Adrenal gland (tissue), 9 donors: ENCODE measurements at regions not wholly inside any gene's neighbourhood (a gene's known extent, or its start where the extent isn't known, plus 50 kb on each side); places are given as distances from the start of the nearest gene placed in this dataset.

Experiments used
- DNase-seq, 7 donors: peaks; one replicate each; pipeline ENCODE4 v3.0.0-alpha.2; 2019 to 2020
- H3K27ac ChIP-seq, 5 donors: fragments of 200-600 bp; sonication (generic) in 4 of 5; 1 replicate in 3 of 5; 2 replicates in 2 of 5; pipeline versions ENCODE4 v1.5.1 to v1.8.0; 2016 to 2020; ENCODE audit warnings: mild to moderate bottlenecking in 1 of 5
- H3K27me3 ChIP-seq: fragments of 200-600 bp; 2 replicates; pipeline ENCODE4 v1.8.0; 2021
- H3K36me3 ChIP-seq, 2 donors: fragments of 200-600 bp; replicated peaks in 1 of 2; 1 replicate in 1 of 2; 2 replicates in 1 of 2; pipeline versions ENCODE4 v1.5.1 to v1.8.0; 2018 to 2022
- H3K4me1 ChIP-seq, 2 donors: fragments of 200-600 bp; replicated peaks in 1 of 2; 1 replicate in 1 of 2; 2 replicates in 1 of 2; pipeline versions ENCODE4 v1.5.1 to v1.8.0; 2018 to 2021
- H3K4me3 ChIP-seq, 4 donors: fragments of 200-600 bp; sonication (generic) in 3 of 4; one replicate each; pipeline ENCODE4 v1.5.1; 2016 to 2018
- H3K9me3 ChIP-seq, 3 donors: fragments of 200-600 bp; sonication (generic) in 1 of 3; replicated peaks in 1 of 3; 1 replicate in 2 of 3; 2 replicates in 1 of 3; pipeline versions ENCODE4 v1.5.1 to v1.8.0; 2016 to 2021
- CTCF ChIP-seq, 6 experiments: fragments of 450-650 bp in 4 of 6; fragments of 200-600 bp in 2 of 6; sonication (generic) in 1 of 6; IDR thresholded peaks; 1 replicate in 5 of 6; 2 replicates in 1 of 6; pipeline versions ENCODE4 v1.5.1 to v1.8.0; 2016 to 2021; ENCODE audit warnings: antibody characterized with exemption in 6 of 6, mild to moderate bottlenecking in 2 of 6, moderate library complexity in 1 of 6
- POLR2A ChIP-seq, 2 donors: fragments of 450-650 bp; IDR thresholded peaks; one replicate each; pipeline ENCODE4 v1.6.1; 2017; ENCODE audit warnings: antibody characterized with exemption in 2 of 2, mild to moderate bottlenecking in 2 of 2, moderate library complexity in 1 of 2
- WGBS, 4 donors: extraction: QIAGEN DNeasy Blood & Tissue Kit in 2 of 4; methylation state at CpG; one replicate each; pipeline versions ENCODE4 v1.1.5 to v1.1.7; 2013 to 2017; 5-methylcytosine and 5-hydroxymethylcytosine counted together
- intact Hi-C, 2 donors: fragments of 100-400 bp; cut with DNase I; formaldehyde crosslinking; loops; one replicate each; pipeline versions ENCODE4 v1.14.1 to v1.15.0; 2022 to 2023
- donor health status: healthy with polysubstance abuse.
- donor health status: Bipolar disorder and iron deficiency.
- donor health status: DM: yes; HTN: yes; CAD: no.
- donor health status: DM: no; HTN: no; CAD: no.
- donor health status: DM: no; HTN: no; CAD: no.

- Histone ChIP-seq H3K36me3 (no peaks in the 10 kb centered on the region), H3K4me1 (no peaks in the 10 kb centered on the region), H3K27ac (no peak overlapping the region), H3K4me3 (no peak overlapping the region), H3K9me3 (no peaks in the 10 kb centered on the region), H3K27me3 (no peaks in the 10 kb centered on the region)
- intact Hi-C loops = no loop called here
- DNase-seq = no peak
- 82 to 94% (median 91%) methylated on average over 2 of the region's 2 CpGs for WGBS, 4 donors
- TF ChIP-seq POLR2A (IDR thresholded peaks at IDR 0.05) (no peak), CTCF (IDR thresholded peaks at IDR 0.05) (no peak)
Measured at GRCh38 chr12:67469666-67470065, 178.9 kb upstream of the DYRK2 start.

GRCh38 chr12:67471810-67472209, 176.7 kb upstream of the DYRK2 start:
- H3K27me3 ChIP-seq = no peaks in the 10 kb centered on the region
- no peaks in the 10 kb centered on the region for H3K4me1 ChIP-seq
- no peak for DNase-seq
- H3K36me3 ChIP-seq = no peaks in the 10 kb centered on the region
- intact Hi-C loops = no loop called here
- no peaks in the 10 kb centered on the region for H3K9me3 ChIP-seq
- 75 to 87% (median 83%) methylated on average over 3 of the region's 3 CpGs for WGBS, 4 donors
- H3K27ac ChIP-seq = no peak overlapping the region
- no peak overlapping the region for H3K4me3 ChIP-seq
- TF ChIP-seq CTCF (IDR thresholded peaks at IDR 0.05) = no peak
- TF ChIP-seq POLR2A (IDR thresholded peaks at IDR 0.05) = no peak

GRCh38 chr12:67472539-67472938, 176.0 kb upstream of the DYRK2 start:
- TF ChIP-seq POLR2A (IDR thresholded peaks at IDR 0.05) (no peak), CTCF (IDR thresholded peaks at IDR 0.05) (no peak)
- intact Hi-C loops = no loop called here
- H3K9me3 ChIP-seq = no peaks in the 10 kb centered on the region
- H3K27ac ChIP-seq = no peak overlapping the region
- DNase-seq = peak in 1 of 7 donors; percentile 17
- no peaks in the 10 kb centered on the region for H3K27me3 ChIP-seq
- 36 to 70% (median 59%) methylated on average over 1 of the region's 1 CpG for WGBS, 4 donors
- no peaks in the 10 kb centered on the region for H3K4me1 ChIP-seq
- H3K4me3 ChIP-seq = no peak overlapping the region
- no peaks in the 10 kb centered on the region for H3K36me3 ChIP-seq

- 78 to 91% (median 84%) methylated on average over 3 of the region's 3 CpGs for WGBS, 4 donors
- DNase-seq = no peak
- intact Hi-C loops = no loop called here
- TF ChIP-seq POLR2A (IDR thresholded peaks at IDR 0.05) (no peak), CTCF (IDR thresholded peaks at IDR 0.05) (no peak)
- Histone ChIP-seq H3K4me3 (no peak overlapping the region), H3K9me3 (no peaks in the 10 kb centered on the region), H3K4me1 (no peaks in the 10 kb centered on the region), H3K27me3 (no peaks in the 10 kb centered on the region), H3K36me3 (no peaks in the 10 kb centered on the region), H3K27ac (no peak overlapping the region)
Measured at GRCh38 chr12:67474934-67475620, 173.5 kb upstream of the DYRK2 start.
